ENCODE measurements at regions not wholly inside any gene's neighbourhood (a gene's known extent, or its start where the extent isn't known, plus 50 kb on each side); places are given as distances from the start of the nearest gene placed in this dataset.

DNA sequence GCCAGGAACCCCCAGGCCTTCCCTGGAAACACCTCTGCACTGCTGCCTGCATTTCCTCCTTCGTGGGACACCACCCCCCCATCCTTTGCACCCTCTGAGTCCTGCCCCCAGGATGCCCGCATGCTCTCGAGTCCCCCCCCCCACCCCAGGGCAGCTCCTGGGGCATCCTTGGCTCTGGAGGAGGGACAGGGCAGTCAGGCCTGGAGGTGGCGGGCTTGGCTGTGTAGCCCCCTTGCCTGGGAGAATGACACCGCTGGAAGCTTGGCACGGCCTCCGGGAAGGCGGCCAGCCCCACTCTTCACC, 98.9 kb upstream of the GSE1 start:
- H3K9me3 Mint-ChIP-seq, result no peaks in the 10 kb centered on the region
- Histone ChIP-seq H3K4me3 (replicated peaks in 1 of 3; ENCODE audit: low read depth in 2 of 3, low read length in 3 of 3) (no peak overlapping the region), H3K36me3 (replicated peaks in 1 of 2; ENCODE audit: control insufficient read depth in 1 of 2, insufficient read depth in 2 of 2, low read length in 2 of 2) (no peaks in the 10 kb centered on the region), H4K20me1 (ENCODE audit: insufficient read depth, low read length) (no peaks in the 10 kb centered on the region), H3K27ac (ENCODE audit: low read depth in 1 of 2, low read length in 2 of 2) (no peak overlapping the region), H3K79me2 (ENCODE audit: insufficient read depth, low read length) (no peaks in the 10 kb centered on the region), H3K9ac (ENCODE audit: insufficient read depth, low read length, poor library complexity, severe bottlenecking) (no peak overlapping the region), H3K4me1 (ENCODE audit: control insufficient read depth in 1 of 2, insufficient read depth in 2 of 2, low read length in 2 of 2) (no peaks in the 10 kb centered on the region), H3K9me3 (replicated peaks in 1 of 2; ENCODE audit: control insufficient read depth in 1 of 2, insufficient read depth in 1 of 2, low read length in 2 of 2) (no peaks in the 10 kb centered on the region), H3K4me2 (replicated peaks; ENCODE audit: extremely low read depth, low read length, poor library complexity, severe bottlenecking) (no peak overlapping the region), H2AFZ (ENCODE audit: insufficient read depth, low read depth, low read length, poor library complexity, severe bottlenecking) (no peak overlapping the region), H3K27me3 (ENCODE audit: control insufficient read depth in 2 of 2, insufficient read depth in 2 of 2, low read length in 2 of 2) (no peaks in the 10 kb centered on the region)
- H3K27me3 Mint-ChIP-seq (ENCODE audit: low read depth in 3 of 3), result peaks cover 1 to 12% (median 7%) of the 10 kb centered on the region in 3 donors
- no peak overlapping the region for H3K4me3 Mint-ChIP-seq
- no peaks in the 10 kb centered on the region for H3K4me1 Mint-ChIP-seq
- H3K27ac Mint-ChIP-seq, result no peak overlapping the region
- intact Hi-C loops (cut with micrococcal nuclease), result no loop called here
- WGBS (ENCODE audit: insufficient coverage), result 82% methylated on average over 5 of the region's 8 CpGs
- H3K36me3 Mint-ChIP-seq, result no peaks in the 10 kb centered on the region
- DNase-seq, result no peak
- TF ChIP-seq, protein P1, sequence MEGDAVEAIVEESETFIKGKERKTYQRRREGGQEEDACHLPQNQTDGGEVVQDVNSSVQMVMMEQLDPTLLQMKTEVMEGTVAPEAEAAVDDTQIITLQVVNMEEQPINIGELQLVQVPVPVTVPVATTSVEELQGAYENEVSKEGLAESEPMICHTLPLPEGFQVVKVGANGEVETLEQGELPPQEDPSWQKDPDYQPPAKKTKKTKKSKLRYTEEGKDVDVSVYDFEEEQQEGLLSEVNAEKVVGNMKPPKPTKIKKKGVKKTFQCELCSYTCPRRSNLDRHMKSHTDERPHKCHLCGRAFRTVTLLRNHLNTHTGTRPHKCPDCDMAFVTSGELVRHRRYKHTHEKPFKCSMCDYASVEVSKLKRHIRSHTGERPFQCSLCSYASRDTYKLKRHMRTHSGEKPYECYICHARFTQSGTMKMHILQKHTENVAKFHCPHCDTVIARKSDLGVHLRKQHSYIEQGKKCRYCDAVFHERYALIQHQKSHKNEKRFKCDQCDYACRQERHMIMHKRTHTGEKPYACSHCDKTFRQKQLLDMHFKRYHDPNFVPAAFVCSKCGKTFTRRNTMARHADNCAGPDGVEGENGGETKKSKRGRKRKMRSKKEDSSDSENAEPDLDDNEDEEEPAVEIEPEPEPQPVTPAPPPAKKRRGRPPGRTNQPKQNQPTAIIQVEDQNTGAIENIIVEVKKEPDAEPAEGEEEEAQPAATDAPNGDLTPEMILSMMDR (IDR thresholded peaks at IDR 0.05), result no peak

DNA sequence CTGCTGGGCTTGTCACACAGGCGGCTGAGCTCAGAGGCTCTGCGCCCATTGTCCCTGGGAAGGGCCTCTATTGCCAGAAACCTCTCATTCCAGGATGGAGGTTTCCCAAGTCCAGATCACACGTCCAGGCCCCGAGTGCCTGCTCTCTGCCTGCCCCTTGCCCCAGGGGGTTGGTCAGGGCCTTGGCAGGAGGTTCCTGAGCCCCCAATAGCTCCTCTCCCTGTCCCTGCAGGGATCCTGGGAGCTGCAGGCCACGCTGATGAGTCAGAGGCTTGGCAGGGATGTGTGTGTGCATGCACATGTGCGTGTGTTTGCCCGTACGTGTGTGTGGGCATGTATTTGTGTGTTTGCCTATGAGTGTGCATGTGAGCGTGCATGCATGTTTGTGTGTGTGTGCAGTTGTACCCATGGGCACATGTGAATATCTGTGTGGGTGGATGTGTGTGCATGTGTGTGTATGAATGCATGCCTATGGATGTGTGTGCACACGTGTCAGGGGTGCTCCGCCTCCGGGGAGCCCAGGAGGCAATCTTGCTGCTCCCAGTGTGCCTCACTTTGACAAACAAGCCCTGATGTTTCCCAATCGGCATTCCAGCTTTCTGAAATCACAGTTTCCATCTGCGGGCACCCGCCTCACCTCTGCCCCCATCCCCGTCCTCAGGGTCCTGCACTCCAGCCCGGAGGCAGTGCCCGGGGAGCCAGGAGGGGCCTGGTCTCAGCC, 98.4 kb upstream of the GSE1 start:
- TF ChIP-seq, protein P1 (IDR thresholded peaks at IDR 0.05), result no peak
- no peaks in the 10 kb centered on the region for H3K36me3 Mint-ChIP-seq
- H3K4me3 Mint-ChIP-seq, result peak overlapping the region in 1 of 2 donors; percentile 11
- 94% methylated on average over 13 of the region's 18 CpGs for WGBS (ENCODE audit: insufficient coverage)
- Histone ChIP-seq H3K4me2 (replicated peaks; ENCODE audit: extremely low read depth, low read length, poor library complexity, severe bottlenecking) (no peak overlapping the region), H3K36me3 (replicated peaks in 1 of 2; ENCODE audit: control insufficient read depth in 1 of 2, insufficient read depth in 2 of 2, low read length in 2 of 2) (no peaks in the 10 kb centered on the region), H3K9me3 (replicated peaks in 1 of 2; ENCODE audit: control insufficient read depth in 1 of 2, insufficient read depth in 1 of 2, low read length in 2 of 2) (no peaks in the 10 kb centered on the region), H3K9ac (ENCODE audit: insufficient read depth, low read length, poor library complexity, severe bottlenecking) (no peak overlapping the region), H4K20me1 (ENCODE audit: insufficient read depth, low read length) (no peaks in the 10 kb centered on the region), H3K79me2 (ENCODE audit: insufficient read depth, low read length) (no peaks in the 10 kb centered on the region), H3K27me3 (ENCODE audit: control insufficient read depth in 2 of 2, insufficient read depth in 2 of 2, low read length in 2 of 2) (no peaks in the 10 kb centered on the region), H2AFZ (ENCODE audit: insufficient read depth, low read depth, low read length, poor library complexity, severe bottlenecking) (no peak overlapping the region), H3K27ac (ENCODE audit: low read depth in 1 of 2, low read length in 2 of 2) (no peak overlapping the region), H3K4me1 (ENCODE audit: control insufficient read depth in 1 of 2, insufficient read depth in 2 of 2, low read length in 2 of 2) (no peaks in the 10 kb centered on the region), H3K4me3 (replicated peaks in 1 of 3; ENCODE audit: low read depth in 2 of 3, low read length in 3 of 3) (no peak overlapping the region)
- peaks cover 0 to 4% (median 0%) of the 10 kb centered on the region in 7 donors for H3K9me3 Mint-ChIP-seq
- peaks cover 1 to 12% (median 4%) of the 10 kb centered on the region in 3 donors for H3K27me3 Mint-ChIP-seq (ENCODE audit: low read depth in 3 of 3)
- H3K27ac Mint-ChIP-seq, result no peak overlapping the region
- no peak for DNase-seq
- no peaks in the 10 kb centered on the region for H3K4me1 Mint-ChIP-seq
- intact Hi-C loops (cut with micrococcal nuclease), result no loop called here

All from CD14-positive monocyte (primary cell).